Testis (tissue), 2 donors: ENCODE measurements at regions not wholly inside any gene's neighbourhood (a gene's known extent, or its start where the extent isn't known, plus 50 kb on each side); places are given as distances from the start of the nearest gene placed in this dataset.

Experiments
- DNase-seq: peaks from one replicate; pipeline ENCODE4 v3.0.0-alpha.2; 2019
- H3K27ac ChIP-seq, 2 donors: fragments of 200-600 bp; sonication (generic); one replicate each; pipeline ENCODE4 v1.5.1; 2019
- H3K27me3 ChIP-seq: fragments of 200-600 bp; sonication (generic); one replicate; pipeline ENCODE4 v1.5.1; 2019
- H3K36me3 ChIP-seq: fragments of 200-600 bp; sonication (generic); one replicate; pipeline ENCODE4 v1.5.1; 2017; ENCODE audit warnings: low read depth; ENCODE audit errors: missing control alignments
- H3K4me1 ChIP-seq: fragments of 200-600 bp; sonication (generic); one replicate; pipeline ENCODE4 v1.5.1; 2019
- H3K4me3 ChIP-seq, 2 donors: fragments of 200-600 bp; sonication (generic); one replicate each; pipeline ENCODE4 v1.5.1; 2017 to 2019
- H3K9me3 ChIP-seq: fragments of 200-600 bp; sonication (generic); one replicate; pipeline ENCODE4 v1.5.1; 2017
- POLR2A ChIP-seq: fragments of 450-650 bp; IDR thresholded peaks from one replicate; pipeline ENCODE4 v1.6.1; 2017; ENCODE audit warnings: antibody characterized with exemption, mild to moderate bottlenecking, moderate library complexity
- WGBS, 2 donors: methylation state at CpG; one replicate each; pipeline ENCODE4 v1.1.5; 2018; 5-methylcytosine and 5-hydroxymethylcytosine counted together
- intact Hi-C: fragments of 100-400 bp; cut with DNase I; formaldehyde crosslinking; loops from one replicate; pipeline ENCODE4 v1.15.1; 2023; ENCODE audit warnings: low total_unique reads
- TF ChIP-seq, protein P1 (sequence below), 3 experiments: fragments of 450-650 bp in 2 of 3; fragments of 200-600 bp in 1 of 3; sonication (generic) in 1 of 3; IDR thresholded peaks; one replicate each; pipeline ENCODE4 v1.5.1; 2016 to 2019; ENCODE audit warnings: antibody characterized with exemption in 3 of 3, mild to moderate bottlenecking in 2 of 3, moderate library complexity in 1 of 3

DNA sequence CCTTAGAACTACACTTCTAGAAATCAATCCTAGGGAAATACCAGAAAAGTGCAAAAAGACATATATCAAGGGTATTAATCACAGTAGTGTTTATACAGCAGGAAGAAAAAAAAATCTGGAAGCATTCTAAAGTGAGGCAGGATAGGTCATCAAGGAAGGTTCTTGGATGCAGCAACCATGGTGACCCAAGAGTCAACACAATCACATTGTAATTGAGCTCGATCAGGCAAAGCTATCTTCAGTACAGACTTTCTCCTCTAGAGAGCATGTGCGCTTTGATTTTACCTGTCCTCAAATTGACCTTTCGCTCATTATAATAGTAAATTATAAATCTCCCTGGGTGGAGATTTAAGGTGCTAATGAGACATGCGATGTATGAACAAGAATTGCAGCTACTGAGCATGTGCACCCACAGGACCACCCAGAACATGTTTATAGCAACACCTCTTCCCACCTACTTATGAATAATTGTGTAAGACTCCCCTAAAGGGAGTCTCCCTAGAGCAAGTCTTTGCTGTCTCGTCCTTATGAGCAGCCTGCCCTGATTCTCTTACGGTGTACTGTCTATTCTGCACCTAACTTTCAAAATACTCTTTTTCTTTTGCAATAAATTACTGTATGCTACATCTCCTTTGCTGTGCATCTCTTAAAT is 297.7 kb downstream of the ATPSCKMT start:
- Histone ChIP-seq H3K27me3 (no peaks in the 10 kb centered on the region), H3K9me3 (no peaks in the 10 kb centered on the region), H3K27ac (no peak overlapping the region), H3K4me3 (no peak overlapping the region), H3K4me1 (no peaks in the 10 kb centered on the region), H3K36me3 (no peaks in the 10 kb centered on the region)
- DNase-seq, result no peak
- intact Hi-C loops, result no loop called here
- WGBS, 2 donors, result 55 to 60% methylated on average over 6 of the region's 6 CpGs
- no peak for TF ChIP-seq POLR2A
- TF ChIP-seq, protein P1, sequence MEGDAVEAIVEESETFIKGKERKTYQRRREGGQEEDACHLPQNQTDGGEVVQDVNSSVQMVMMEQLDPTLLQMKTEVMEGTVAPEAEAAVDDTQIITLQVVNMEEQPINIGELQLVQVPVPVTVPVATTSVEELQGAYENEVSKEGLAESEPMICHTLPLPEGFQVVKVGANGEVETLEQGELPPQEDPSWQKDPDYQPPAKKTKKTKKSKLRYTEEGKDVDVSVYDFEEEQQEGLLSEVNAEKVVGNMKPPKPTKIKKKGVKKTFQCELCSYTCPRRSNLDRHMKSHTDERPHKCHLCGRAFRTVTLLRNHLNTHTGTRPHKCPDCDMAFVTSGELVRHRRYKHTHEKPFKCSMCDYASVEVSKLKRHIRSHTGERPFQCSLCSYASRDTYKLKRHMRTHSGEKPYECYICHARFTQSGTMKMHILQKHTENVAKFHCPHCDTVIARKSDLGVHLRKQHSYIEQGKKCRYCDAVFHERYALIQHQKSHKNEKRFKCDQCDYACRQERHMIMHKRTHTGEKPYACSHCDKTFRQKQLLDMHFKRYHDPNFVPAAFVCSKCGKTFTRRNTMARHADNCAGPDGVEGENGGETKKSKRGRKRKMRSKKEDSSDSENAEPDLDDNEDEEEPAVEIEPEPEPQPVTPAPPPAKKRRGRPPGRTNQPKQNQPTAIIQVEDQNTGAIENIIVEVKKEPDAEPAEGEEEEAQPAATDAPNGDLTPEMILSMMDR (IDR thresholded peaks at IDR 0.05), result no peak

DNA sequence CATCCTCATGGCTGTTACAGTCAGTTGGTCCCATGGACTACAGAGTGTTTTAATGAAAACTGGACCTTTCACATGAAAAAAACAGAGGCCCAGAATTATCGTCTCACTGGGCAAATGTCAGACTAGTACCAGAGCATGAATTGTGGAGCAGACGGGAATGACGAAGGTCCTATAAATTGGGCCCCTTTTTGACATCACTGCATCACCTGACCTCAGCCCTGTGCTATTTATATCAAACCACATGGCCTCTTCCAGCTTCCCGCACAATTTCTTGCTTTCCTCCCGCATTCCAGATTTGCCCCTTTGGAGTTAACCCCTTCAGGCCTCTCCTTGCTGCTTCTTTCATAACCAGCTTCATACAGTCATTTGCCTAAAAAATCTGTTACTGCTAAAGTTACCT is 301.7 kb downstream of the ATPSCKMT start:
- Histone ChIP-seq H3K4me3 (no peak overlapping the region), H3K4me1 (no peaks in the 10 kb centered on the region), H3K9me3 (no peaks in the 10 kb centered on the region), H3K27ac (no peak overlapping the region), H3K36me3 (no peaks in the 10 kb centered on the region), H3K27me3 (no peaks in the 10 kb centered on the region)
- intact Hi-C loops, result no loop called here
- TF ChIP-seq POLR2A, result no peak
- TF ChIP-seq, protein P1 (IDR thresholded peaks at IDR 0.05), result no peak
- WGBS, 2 donors, result 52 to 55% methylated on average over 5 of the region's 5 CpGs
- no peak for DNase-seq

DNA sequence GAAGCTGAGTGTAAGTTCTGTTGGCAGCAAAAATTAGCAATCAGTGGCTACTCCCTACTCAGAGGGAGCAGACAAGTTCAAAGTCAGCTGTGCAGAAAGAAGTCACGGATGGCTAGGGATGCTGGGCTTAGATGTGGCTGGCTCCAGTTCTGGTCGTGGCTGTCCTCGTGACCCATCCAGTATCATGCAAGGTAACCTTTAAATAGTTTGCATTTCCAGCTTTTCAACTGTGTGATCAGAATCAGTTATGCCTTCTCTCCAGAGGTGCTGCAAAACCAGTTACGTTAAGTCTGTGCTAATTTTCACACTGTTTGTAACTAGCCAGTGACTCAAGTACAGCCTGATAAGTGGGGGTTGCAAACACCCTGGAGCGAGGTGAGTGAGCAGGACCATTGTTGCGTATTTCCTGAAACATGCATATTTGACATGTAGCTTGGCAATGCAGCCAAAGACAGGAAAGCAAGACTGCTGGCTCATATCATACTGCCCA is 302.4 kb downstream of the ATPSCKMT start:
- H3K4me3 ChIP-seq, result no peak overlapping the region
- H3K27me3 ChIP-seq, result no peaks in the 10 kb centered on the region
- WGBS, 2 donors, result 68 to 71% methylated on average over 6 of the region's 6 CpGs
- intact Hi-C loops, result no loop called here
- no peak overlapping the region for H3K27ac ChIP-seq
- H3K36me3 ChIP-seq, result no peaks in the 10 kb centered on the region
- TF ChIP-seq POLR2A, result no peak
- TF ChIP-seq, protein P1 (IDR thresholded peaks at IDR 0.05), result no peak
- no peaks in the 10 kb centered on the region for H3K4me1 ChIP-seq
- no peaks in the 10 kb centered on the region for H3K9me3 ChIP-seq
- no peak for DNase-seq

DNA sequence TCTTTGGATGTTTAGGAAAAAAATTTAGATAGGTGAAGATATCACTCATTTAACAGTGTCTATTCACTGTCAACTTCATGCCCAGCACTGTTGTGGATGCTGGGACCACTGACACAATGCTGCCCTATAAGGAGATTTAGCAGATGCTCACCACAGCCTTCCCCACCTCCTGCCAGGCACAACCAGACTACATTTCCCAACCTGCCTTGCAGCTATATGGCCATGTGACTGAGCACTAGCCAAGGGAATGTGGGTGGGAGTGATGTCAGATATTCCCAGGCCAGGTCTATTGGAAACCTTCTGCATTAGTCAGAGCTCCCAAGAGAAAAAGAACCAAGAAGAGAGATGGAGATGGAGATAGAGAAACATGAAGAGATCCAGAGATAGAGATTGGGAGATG is 302.6 kb upstream of the TAS2R1 start:
- no peak for DNase-seq
- Histone ChIP-seq H3K36me3 (no peaks in the 10 kb centered on the region), H3K9me3 (no peaks in the 10 kb centered on the region), H3K4me3 (no peak overlapping the region), H3K27me3 (no peaks in the 10 kb centered on the region), H3K4me1 (no peaks in the 10 kb centered on the region), H3K27ac (no peak overlapping the region)
- TF ChIP-seq POLR2A, result no peak
- TF ChIP-seq, protein P1 (IDR thresholded peaks at IDR 0.05), result no peak
- intact Hi-C loops, result no loop called here

DNA sequence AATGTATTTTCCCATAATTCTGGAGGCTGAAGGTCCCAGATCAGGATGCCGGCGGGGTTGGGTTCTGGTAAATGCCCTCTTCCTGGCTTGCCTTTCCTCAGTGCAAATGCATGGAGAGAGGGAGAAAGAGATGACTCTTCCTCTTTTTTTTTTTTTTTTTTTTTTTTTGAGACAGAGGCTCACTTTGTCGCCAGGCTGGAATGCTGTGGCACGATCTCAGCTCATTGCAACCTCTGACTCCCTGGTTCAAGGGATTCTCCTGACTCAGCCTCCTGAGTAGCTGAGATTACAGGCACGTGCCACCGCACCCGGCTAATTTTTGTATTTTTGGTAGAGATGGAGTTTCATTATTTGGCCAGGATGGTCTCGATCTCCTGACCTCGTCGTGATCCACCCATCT is 300.0 kb upstream of the TAS2R1 start:
- H3K36me3 ChIP-seq, result no peaks in the 10 kb centered on the region
- no peak overlapping the region for H3K27ac ChIP-seq
- WGBS, 2 donors, result 90 to 91% methylated on average over 10 of the region's 10 CpGs
- TF ChIP-seq, protein P1 (IDR thresholded peaks at IDR 0.05), result no peak
- no peak for TF ChIP-seq POLR2A
- no peaks in the 10 kb centered on the region for H3K4me1 ChIP-seq
- no peaks in the 10 kb centered on the region for H3K27me3 ChIP-seq
- H3K9me3 ChIP-seq, result no peaks in the 10 kb centered on the region
- no peak overlapping the region for H3K4me3 ChIP-seq
- no peak for DNase-seq
- intact Hi-C loops, result no loop called here
